Small intestine (tissue), 7 donors: ENCODE measurements at regions not wholly inside any gene's neighbourhood (a gene's known extent, or its start where the extent isn't known, plus 50 kb on each side); places are given as distances from the start of the nearest gene placed in this dataset.
A peak's percentile ranks its signal among the peaks of the same experiment; 100 is the strongest.
"Not testable (repeated sequence)": the region's sequence is repeated elsewhere in the genome, so short reads cannot be mapped to it uniquely, and the experiment has no call there.

Experiments
- DNase-seq, 2 donors: peaks; one replicate each; pipeline versions ENCODE4 v3.0.0 to v3.0.0-alpha.2; 2013
- FAIRE-seq: peaks from 2 replicates; lab custom pipeline; 2012; peaks lifted over from hg19 to GRCh38; lab: Jason Lieb, UNC
- H3K27ac ChIP-seq, 3 donors: one replicate each; pipeline ENCODE4 v1.5.1; 2013; ENCODE audit warnings: low read length in 2 of 3, mild to moderate bottlenecking in 2 of 3, control low read depth in 1 of 3, inconsistent platforms in 1 of 3, low read depth in 1 of 3, moderate library complexity in 1 of 3
- H3K27me3 ChIP-seq, 3 donors: one replicate each; pipeline ENCODE4 v1.6.1; 2013; ENCODE audit warnings: low read length in 3 of 3, inconsistent platforms in 1 of 3; ENCODE audit not compliant: control insufficient read depth in 3 of 3, insufficient read depth in 3 of 3
- H3K36me3 ChIP-seq, 3 donors: one replicate each; pipeline ENCODE4 v1.6.1; 2013; ENCODE audit warnings: low read length in 3 of 3, inconsistent platforms in 1 of 3, low read depth in 1 of 3, mild to moderate bottlenecking in 1 of 3, moderate library complexity in 1 of 3; ENCODE audit not compliant: control insufficient read depth in 3 of 3, insufficient read depth in 2 of 3
- H3K4me1 ChIP-seq, 3 donors: one replicate each; pipeline ENCODE4 v1.6.1; 2013; ENCODE audit warnings: low read length in 2 of 3, inconsistent platforms in 1 of 3, low read depth in 1 of 3, mild to moderate bottlenecking in 1 of 3, moderate library complexity in 1 of 3; ENCODE audit not compliant: control insufficient read depth in 3 of 3, insufficient read depth in 2 of 3
- H3K4me3 ChIP-seq, 3 donors: one replicate each; pipeline ENCODE4 v1.5.1; 2013; ENCODE audit warnings: low read length in 3 of 3, control low read depth in 1 of 3, inconsistent platforms in 1 of 3, low read depth in 1 of 3, mild to moderate bottlenecking in 1 of 3, moderate library complexity in 1 of 3
- H3K9me3 ChIP-seq, 2 donors: one replicate each; pipeline ENCODE4 v1.6.1; 2013; ENCODE audit warnings: low read depth in 1 of 2, low read length in 1 of 2; ENCODE audit not compliant: control insufficient read depth in 2 of 2, insufficient read depth in 1 of 2
- WGBS, 3 donors: extraction: QIAGEN DNeasy Blood & Tissue Kit; methylation state at CpG; one replicate each; pipeline ENCODE4 v1.1.7; 2013; 5-methylcytosine and 5-hydroxymethylcytosine counted together
- donor health status: healthy with polysubstance abuse.
- donor health status: control.
- donor health status: control.
- donor health status: Bipolar disorder and iron deficiency.
- donor health status: healthy.

DNA sequence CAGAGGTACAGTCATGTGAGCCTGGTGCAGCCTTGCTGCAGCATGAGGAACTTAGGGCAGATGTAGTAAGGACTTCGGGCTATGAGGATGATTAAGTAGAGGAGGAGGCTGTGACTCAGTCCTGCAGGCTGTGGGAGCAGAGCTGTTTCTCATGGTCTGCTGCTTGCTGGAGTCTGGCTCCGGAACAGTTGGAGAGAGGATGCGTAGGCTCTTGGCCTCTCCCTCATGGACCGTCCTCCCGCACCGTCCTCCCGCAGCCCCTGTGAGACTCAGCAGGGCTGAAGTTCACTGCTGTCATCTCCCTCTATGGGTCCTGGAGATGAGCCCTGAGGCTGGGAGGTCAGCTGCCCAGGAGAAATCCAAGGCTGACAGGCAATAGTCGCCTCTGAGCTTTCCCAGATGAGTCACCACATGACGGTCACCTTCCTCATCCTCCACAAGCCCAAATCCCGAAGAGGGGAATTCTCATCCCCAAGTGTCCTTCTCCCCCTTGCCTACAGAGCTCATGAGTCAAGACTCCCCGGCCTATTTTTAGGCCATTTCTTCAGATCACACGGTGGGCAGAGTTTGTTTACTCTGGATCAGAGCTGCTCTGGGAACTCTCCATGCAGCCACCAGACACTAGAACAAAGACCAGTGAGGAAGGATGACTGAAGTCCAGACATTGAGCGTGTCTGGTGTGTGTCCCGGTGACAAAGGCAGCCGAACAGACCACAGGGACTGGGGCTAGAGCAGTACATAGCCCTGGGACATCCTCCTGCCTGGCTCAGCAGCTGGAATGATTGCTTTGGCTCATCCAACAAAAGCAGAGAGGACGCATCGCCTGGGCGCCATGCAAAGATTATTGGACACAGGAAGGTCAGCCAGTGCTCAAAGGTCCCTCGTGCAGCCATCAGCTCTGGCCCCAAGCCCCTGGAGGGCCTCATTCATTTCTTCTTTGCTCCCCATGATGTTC, 134.5 kb downstream of the NPIPB11 start:
- not testable (repeated sequence) for DNase-seq, H3K4me3 ChIP-seq, H3K4me1 ChIP-seq, H3K36me3 ChIP-seq, H3K27me3 ChIP-seq, H3K9me3 ChIP-seq, H3K27ac ChIP-seq, FAIRE-seq
- WGBS, 3 donors: 72 to 82% (median 75%) methylated on average over 4 to 19 of the region's 19 CpGs

GRCh38 chr16:29270923-29271322, 135.6 kb downstream of the NPIPB11 start:
- not testable (repeated sequence) for H3K4me3 ChIP-seq, H3K9me3 ChIP-seq, H3K27ac ChIP-seq, H3K36me3 ChIP-seq, FAIRE-seq, H3K4me1 ChIP-seq, H3K27me3 ChIP-seq, DNase-seq

- H3K4me3 ChIP-seq, FAIRE-seq, DNase-seq, H3K4me1 ChIP-seq, H3K27me3 ChIP-seq, H3K27ac ChIP-seq, H3K9me3 ChIP-seq, H3K36me3 ChIP-seq: not testable (repeated sequence)
Observed at GRCh38 chr16:29270033-29270432, 136.5 kb downstream of the NPIPB11 start.

DNA sequence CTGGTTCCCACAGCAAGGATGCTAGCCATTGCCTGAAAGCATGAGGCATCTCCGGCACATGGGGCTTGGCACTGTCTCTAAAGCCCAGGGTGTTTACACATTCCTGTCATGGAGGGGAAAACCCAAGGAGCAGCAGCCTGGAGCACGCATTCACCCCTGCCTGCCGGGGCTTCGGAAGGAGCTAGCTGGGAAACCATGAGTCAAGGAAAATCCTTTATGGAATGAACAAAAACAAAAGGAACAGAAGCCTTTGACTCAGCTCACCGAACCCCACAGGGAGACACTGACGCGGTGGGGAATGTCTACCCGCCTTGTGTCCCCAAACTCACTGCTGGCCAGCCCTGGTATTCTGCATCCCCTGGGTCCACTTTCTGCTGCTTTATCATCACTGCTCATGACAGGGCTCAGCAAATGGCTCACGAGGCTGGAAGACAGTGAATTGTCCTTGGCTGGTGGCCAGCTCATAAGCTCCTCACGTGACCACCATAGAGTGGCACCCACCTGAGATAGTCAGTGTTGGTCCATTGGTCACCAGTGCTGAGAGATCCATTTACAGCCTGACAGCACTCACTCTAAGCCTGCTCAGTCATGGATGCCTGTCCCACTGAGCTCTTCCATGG, 137.2 kb downstream of the NPIPB11 start:
- H3K27me3 ChIP-seq, H3K9me3 ChIP-seq, DNase-seq, FAIRE-seq, H3K36me3 ChIP-seq, H3K4me1 ChIP-seq, H3K4me3 ChIP-seq: not testable (repeated sequence)
- peak overlapping the region in 1 of 3 donors; percentile 48 for H3K27ac ChIP-seq
- 68 to 82% (median 80%) methylated on average over 7 to 10 of the region's 10 CpGs for WGBS, 3 donors

GRCh38 chr16:29268785-29269191, 137.7 kb downstream of the NPIPB11 start:
- whole genome bisulfite sequencing, 3 donors: 75 to 89% (median 81%) methylated on average over 5 to 6 of the region's 6 CpGs
- FAIRE-seq: not testable (repeated sequence)

GRCh38 chr16:29268348-29268747, 138.2 kb downstream of the NPIPB11 start:
- peaks cover 0 to 10% (median 6%) of the 10 kb centered on the region in 3 donors for H3K4me1 ChIP-seq
- DNase-seq, FAIRE-seq, H3K4me3 ChIP-seq, H3K27me3 ChIP-seq, H3K36me3 ChIP-seq, H3K27ac ChIP-seq, H3K9me3 ChIP-seq: not testable (repeated sequence)
- 90 to 91% (median 91%) methylated on average over 14 of the region's 14 CpGs for WGBS, 3 donors

More at GRCh38 chr16:29268785-29269191, 137.7 kb downstream of the NPIPB11 start:
- H3K27me3 ChIP-seq, H3K4me1 ChIP-seq, H3K27ac ChIP-seq, H3K4me3 ChIP-seq, H3K36me3 ChIP-seq, H3K9me3 ChIP-seq: not testable (repeated sequence)
- peak in 1 of 2 donors; percentile 35 for DNase-seq

GRCh38 chr16:29267891-29268290, 138.6 kb downstream of the NPIPB11 start:
- not testable (repeated sequence) for DNase-seq, H3K27me3 ChIP-seq, FAIRE-seq, H3K9me3 ChIP-seq, H3K4me3 ChIP-seq, H3K36me3 ChIP-seq, H3K27ac ChIP-seq
- 78 to 96% (median 86%) methylated on average over 3 to 6 of the region's 6 CpGs for WGBS, 3 donors
- peaks cover 0 to 12% (median 6%) of the 10 kb centered on the region in 3 donors for H3K4me1 ChIP-seq

- not testable (repeated sequence) for H3K27me3 ChIP-seq, H3K9me3 ChIP-seq, DNase-seq, H3K27ac ChIP-seq, H3K4me3 ChIP-seq, FAIRE-seq, H3K36me3 ChIP-seq
- H3K4me1 ChIP-seq: peaks cover 0 to 18% (median 6%) of the 10 kb centered on the region in 3 donors
- WGBS, 3 donors: 84 to 88% (median 85%) methylated on average over 14 to 16 of the region's 16 CpGs
Observed at GRCh38 chr16:29267055-29267619, 139.4 kb downstream of the NPIPB11 start.
